Stimulated activated naive CD8-positive, alpha-beta T cell treated with anti-CD3 and anti-CD28 coated beads, Interleukin-15, amount 100 ng/mL, for 72 hours (primary cell): ENCODE measurements at regions not wholly inside any gene's neighbourhood (a gene's known extent, or its start where the extent isn't known, plus 50 kb on each side); places are given as distances from the start of the nearest gene placed in this dataset.
A peak's percentile ranks its signal among the peaks of the same experiment; 100 is the strongest.

Experiments used
- ATAC-seq: fragments of 150-1000 bp; cut with Tn5 transposase; 2 replicates; pipeline ENCODE4 v1.10.0; 2021; ENCODE audit warnings: mild to moderate bottlenecking, moderate library complexity
- DNase-seq, 2 donors: peaks; one replicate each; pipeline ENCODE4 v3.0.0; 2021 to 2022
- H3K27ac Mint-ChIP-seq, 2 donors: one replicate each; pipeline ENCODE4 v1.8.0; 2022; ENCODE audit warnings: mild to moderate bottlenecking in 2 of 2, mixed read lengths in 2 of 2, moderate library complexity in 2 of 2
- H3K27me3 Mint-ChIP-seq: one replicate; pipeline ENCODE4 v1.8.0; 2022; ENCODE audit warnings: mixed read lengths
- H3K4me1 Mint-ChIP-seq: one replicate; pipeline ENCODE4 v1.8.0; 2022; ENCODE audit warnings: mild to moderate bottlenecking, mixed read lengths
- H3K4me3 Mint-ChIP-seq, 2 donors: one replicate each; pipeline ENCODE4 v1.8.0; 2022; ENCODE audit warnings: mild to moderate bottlenecking in 2 of 2, mixed read lengths in 2 of 2, moderate library complexity in 1 of 2
- H3K9me3 Mint-ChIP-seq, 2 donors: one replicate each; pipeline ENCODE4 v1.8.0; 2022; ENCODE audit warnings: mixed read lengths in 2 of 2

DNA sequence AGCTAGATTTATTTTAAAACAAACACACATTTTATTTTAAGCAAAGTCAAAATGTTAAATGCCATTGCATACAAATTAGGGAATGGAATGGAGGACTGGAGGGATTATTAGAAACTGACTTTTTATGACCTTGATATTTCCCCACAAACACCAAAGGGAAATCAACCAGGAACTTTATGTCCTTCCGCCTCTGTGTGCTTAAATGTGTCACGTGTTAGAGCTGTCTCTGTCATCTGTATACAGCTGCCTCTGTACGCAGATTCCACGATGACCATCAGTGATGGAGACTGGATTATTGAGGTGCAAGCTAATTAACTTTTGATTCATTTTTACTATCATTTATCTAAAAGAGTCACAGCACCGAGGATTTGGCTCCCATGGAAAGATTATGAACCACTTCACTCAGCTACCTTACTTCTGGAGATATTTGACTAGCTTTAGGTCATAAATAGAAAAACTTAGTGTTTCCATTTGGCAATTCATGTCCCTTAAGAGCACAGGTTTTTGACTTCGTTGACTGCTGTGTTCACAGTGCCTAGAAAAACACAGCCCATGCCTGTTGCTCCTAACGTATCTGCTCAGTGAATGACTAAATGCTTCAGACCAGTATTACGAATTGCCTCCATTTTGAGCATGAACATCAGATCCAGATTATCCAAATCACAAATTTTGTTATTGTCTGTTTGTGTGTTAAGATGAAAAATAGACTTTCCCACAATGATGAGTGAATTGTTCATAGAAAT is 1048.1 kb downstream of the MCTP2 start:
- no peak for ATAC-seq
- Mint-ChIP-seq H3K27ac (no peak overlapping the region), H3K9me3 (no peaks in the 10 kb centered on the region), H3K4me3 (no peak overlapping the region), H3K27me3 (peaks cover 35% of the 10 kb centered on the region), H3K4me1 (peaks cover under 1% of the 10 kb centered on the region)
- DNase-seq: no peak

- no peak overlapping the region for H3K4me3 Mint-ChIP-seq
- no peak for DNase-seq
- H3K27me3 Mint-ChIP-seq: peaks cover 36% of the 10 kb centered on the region
- H3K27ac Mint-ChIP-seq: no peak overlapping the region
- H3K4me1 Mint-ChIP-seq: peaks cover 13% of the 10 kb centered on the region
- no peaks in the 10 kb centered on the region for H3K9me3 Mint-ChIP-seq
- no peak for ATAC-seq
Observed at GRCh38 chr15:95280711-95281110, 1049.3 kb downstream of the MCTP2 start.

DNA sequence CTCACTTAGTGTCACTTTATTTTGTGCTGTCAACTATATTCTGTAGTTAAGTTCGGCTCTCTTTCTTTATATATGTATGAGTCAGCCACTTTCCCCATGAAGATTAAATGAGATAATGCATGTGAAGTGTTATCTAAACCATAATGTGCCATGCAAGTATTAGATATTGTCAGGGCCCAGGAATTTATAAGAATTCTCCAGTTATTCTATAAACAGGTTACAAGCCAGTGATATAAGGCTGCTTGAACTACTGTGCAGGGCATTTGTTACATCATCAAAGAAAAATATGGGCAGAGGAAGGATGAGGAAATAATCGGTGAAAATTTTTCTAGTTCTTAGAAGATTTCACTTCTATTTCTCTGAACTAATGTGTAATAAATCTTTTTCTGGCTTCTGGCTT is 1049.0 kb upstream of the NR2F2 start:
- no peak overlapping the region for H3K4me3 Mint-ChIP-seq
- ATAC-seq (no peak), DNase-seq (no peak)
- peaks cover 44% of the 10 kb centered on the region for H3K27me3 Mint-ChIP-seq
- H3K27ac Mint-ChIP-seq: no peak overlapping the region
- H3K9me3 Mint-ChIP-seq: no peaks in the 10 kb centered on the region
- H3K4me1 Mint-ChIP-seq: peaks cover 14% of the 10 kb centered on the region

- Mint-ChIP-seq H3K27ac (no peak overlapping the region), H3K4me1 (peaks cover 26% of the 10 kb centered on the region), H3K9me3 (no peaks in the 10 kb centered on the region), H3K4me3 (peak overlapping the region in 1 of 2 donors; percentile 32), H3K27me3 (peaks cover 55% of the 10 kb centered on the region)
- no peak for DNase-seq
- ATAC-seq: no peak
Observed at GRCh38 chr15:95284492-95284891, 1046.0 kb upstream of the NR2F2 start.

- Mint-ChIP-seq H3K4me1 (peaks cover 26% of the 10 kb centered on the region), H3K27ac (peak overlapping the region in 1 of 2 donors; percentile 58), H3K4me3 (peak overlapping the region in 1 of 2 donors; percentile 32), H3K27me3 (peaks cover 55% of the 10 kb centered on the region), H3K9me3 (no peaks in the 10 kb centered on the region)
- DNase-seq (peak; percentile 19 to 49), ATAC-seq (peak; percentile 88)
Observed at GRCh38 chr15:95284933-95285421, 1045.5 kb upstream of the NR2F2 start.

GRCh38 chr15:95286352-95286880 is 1044.1 kb upstream of the NR2F2 start:
- H3K27me3 Mint-ChIP-seq: peaks cover 53% of the 10 kb centered on the region
- no peaks in the 10 kb centered on the region for H3K9me3 Mint-ChIP-seq
- no peak overlapping the region for H3K27ac Mint-ChIP-seq
- ATAC-seq: no peak
- peaks cover 26% of the 10 kb centered on the region for H3K4me1 Mint-ChIP-seq
- no peak for DNase-seq
- H3K4me3 Mint-ChIP-seq: no peak overlapping the region

- ATAC-seq: no peak
- Mint-ChIP-seq H3K4me1 (peaks cover 26% of the 10 kb centered on the region), H3K27ac (no peak overlapping the region), H3K27me3 (peaks cover 55% of the 10 kb centered on the region), H3K4me3 (no peak overlapping the region), H3K9me3 (no peaks in the 10 kb centered on the region)
- DNase-seq: no peak
Observed at GRCh38 chr15:95287720-95288103, 1042.8 kb upstream of the NR2F2 start.

DNA sequence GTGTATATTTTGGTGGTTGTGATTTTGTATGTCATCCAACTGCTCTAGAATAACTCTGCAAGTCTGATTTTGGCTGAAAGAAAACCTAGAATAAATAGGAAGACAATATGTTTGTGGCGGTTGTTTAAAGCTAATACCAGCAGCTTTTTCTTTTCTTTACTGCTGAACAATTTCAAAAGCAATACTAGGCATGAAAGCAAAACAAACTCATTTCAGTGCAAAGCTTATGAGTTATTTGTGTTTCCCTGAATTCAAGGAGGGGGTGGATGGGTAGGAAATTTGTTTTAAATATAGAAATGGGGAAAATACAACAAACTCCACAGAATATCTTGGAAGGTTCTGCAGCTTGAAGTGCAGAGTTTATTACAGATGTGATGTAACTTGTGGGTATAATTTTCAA is 1041.9 kb upstream of the NR2F2 start:
- peaks cover 55% of the 10 kb centered on the region for H3K27me3 Mint-ChIP-seq
- no peak for ATAC-seq
- H3K4me3 Mint-ChIP-seq: no peak overlapping the region
- H3K27ac Mint-ChIP-seq: no peak overlapping the region
- DNase-seq: no peak
- H3K9me3 Mint-ChIP-seq: no peaks in the 10 kb centered on the region
- peaks cover 26% of the 10 kb centered on the region for H3K4me1 Mint-ChIP-seq

DNA sequence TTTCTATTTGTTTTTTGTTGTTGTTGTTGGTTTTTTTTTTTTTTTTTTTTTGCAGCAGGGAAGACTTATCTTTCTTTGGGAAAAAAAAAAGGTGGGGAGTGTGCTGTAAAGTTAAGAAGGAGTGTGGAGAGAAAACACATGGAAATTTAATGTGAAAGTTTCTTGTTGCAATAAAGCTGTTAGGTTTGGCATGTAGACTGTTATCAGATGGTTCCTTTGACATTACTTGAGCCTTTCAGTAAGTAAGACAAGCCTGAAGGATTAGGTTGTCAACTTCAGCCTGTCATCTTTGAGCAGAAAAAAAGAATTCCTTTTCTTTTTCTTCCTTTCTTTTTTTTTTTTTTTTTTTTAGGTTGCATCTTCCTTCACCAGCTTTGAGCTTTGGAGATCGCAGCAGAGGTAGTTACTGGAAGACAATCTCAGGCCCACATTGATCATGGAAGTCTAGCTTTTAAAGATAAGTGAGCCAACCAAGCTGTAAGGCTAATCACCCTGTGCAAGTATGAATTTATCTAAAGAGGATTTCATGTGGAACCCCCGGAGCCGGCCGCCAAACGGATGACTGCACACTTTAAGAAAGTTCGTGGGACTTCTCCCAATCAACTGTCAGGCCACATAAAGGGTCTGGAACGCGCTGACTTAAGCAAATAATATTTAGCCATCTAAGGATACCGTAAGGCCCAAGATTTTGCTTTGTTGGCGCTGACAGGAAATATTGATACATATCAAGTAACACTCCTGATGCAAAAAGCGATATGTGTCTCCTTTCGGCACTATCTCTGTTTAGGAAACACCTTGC is 1040.1 kb upstream of the NR2F2 start:
- ATAC-seq (no peak), DNase-seq (no peak)
- Mint-ChIP-seq H3K4me1 (peaks cover 16% of the 10 kb centered on the region), H3K27ac (peak overlapping the region in 1 of 2 donors; percentile 24), H3K4me3 (no peak overlapping the region), H3K9me3 (no peaks in the 10 kb centered on the region), H3K27me3 (peaks cover 64% of the 10 kb centered on the region)

DNA sequence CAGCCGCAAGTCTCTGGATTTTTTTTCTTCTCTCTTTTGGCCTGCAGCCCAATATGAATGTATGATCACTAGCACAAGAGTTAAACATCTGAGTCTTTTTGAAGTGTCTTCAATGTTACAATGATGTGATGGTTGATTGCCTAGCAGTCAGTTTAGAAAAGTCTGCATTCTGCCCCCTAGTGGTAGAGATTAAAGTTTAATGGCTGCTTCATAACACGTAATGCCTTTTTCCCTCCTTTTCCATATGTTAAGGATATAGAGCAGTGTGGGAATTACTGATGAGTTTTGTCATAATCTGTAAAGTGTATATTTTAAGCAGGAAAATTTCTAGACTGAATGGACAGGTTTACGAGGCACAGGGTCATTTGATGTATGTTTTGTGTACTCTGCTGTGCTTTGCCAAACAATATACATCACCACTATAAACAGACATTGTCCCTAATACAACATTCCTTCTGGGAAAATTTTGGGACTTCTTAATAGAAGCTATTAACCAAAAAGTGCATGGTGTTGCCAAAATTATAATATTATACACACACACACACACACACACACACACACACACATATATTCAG is 1038.5 kb upstream of the NR2F2 start:
- Mint-ChIP-seq H3K4me1 (peaks cover 7% of the 10 kb centered on the region), H3K27ac (no peak overlapping the region), H3K4me3 (no peak overlapping the region), H3K9me3 (no peaks in the 10 kb centered on the region), H3K27me3 (peaks cover 67% of the 10 kb centered on the region)
- no peak for DNase-seq
- no peak for ATAC-seq

DNA sequence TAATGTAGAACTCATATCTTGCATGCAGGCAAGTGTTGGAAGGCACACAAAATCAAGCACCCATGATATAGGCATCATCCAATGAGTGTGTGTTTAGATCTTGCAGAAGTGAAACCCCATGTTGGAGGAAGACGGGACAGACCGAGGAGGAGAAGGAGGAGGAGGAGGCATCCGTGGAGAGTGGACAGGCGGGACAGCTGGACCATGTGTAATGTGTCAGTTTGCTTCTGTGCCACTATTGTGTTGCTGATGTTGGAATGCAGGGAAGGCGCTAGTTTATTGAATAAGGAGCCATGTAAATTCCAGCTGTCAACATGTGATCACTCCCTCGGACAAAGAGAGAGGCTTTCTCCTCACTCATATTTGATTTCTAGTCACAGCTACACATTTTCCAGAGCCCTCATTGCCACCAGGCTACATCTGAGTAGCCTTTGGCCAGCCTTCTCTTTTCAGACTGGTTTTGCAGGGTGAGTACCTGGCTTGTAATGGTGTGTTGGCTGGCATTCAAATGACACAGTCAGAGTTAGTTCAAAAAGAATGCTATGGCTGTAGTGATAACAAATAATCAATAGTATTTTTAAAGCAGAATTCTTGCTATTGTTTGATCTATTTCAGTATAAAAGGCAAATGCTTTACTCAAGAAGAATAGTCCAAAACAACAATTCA is 1037.6 kb upstream of the NR2F2 start:
- Mint-ChIP-seq H3K4me3 (no peak overlapping the region), H3K9me3 (no peaks in the 10 kb centered on the region), H3K4me1 (no peaks in the 10 kb centered on the region), H3K27me3 (peaks cover 67% of the 10 kb centered on the region), H3K27ac (no peak overlapping the region)
- DNase-seq: no peak
- no peak for ATAC-seq

GRCh38 chr15:95293456-95294031 is 1037.0 kb upstream of the NR2F2 start:
- peaks cover 2% of the 10 kb centered on the region for H3K4me1 Mint-ChIP-seq
- ATAC-seq: no peak
- peaks cover 61% of the 10 kb centered on the region for H3K27me3 Mint-ChIP-seq
- no peak overlapping the region for H3K4me3 Mint-ChIP-seq
- no peak for DNase-seq
- H3K27ac Mint-ChIP-seq: no peak overlapping the region
- no peaks in the 10 kb centered on the region for H3K9me3 Mint-ChIP-seq

DNA sequence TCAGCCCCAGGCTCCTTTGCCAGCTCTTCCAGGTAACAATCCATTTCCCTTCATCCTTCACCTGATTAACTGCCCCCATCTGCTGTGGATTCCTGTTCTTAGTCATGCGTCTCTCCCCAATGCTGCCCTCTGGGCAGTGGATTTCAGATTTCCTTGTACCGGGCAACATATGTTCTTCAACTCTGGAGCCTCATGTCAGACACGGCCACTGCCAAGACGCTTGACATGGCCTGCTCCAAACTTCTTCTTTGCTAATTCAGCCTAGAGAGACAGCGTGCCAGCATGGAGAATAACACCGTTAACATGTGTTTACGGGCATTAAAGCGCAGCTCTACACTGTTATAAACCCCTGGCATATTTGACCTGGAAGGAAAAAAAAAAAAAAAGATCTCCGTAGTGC is 1035.1 kb upstream of the NR2F2 start:
- peaks cover 6% of the 10 kb centered on the region for H3K4me1 Mint-ChIP-seq
- H3K9me3 Mint-ChIP-seq: no peaks in the 10 kb centered on the region
- peaks cover 53% of the 10 kb centered on the region for H3K27me3 Mint-ChIP-seq
- H3K4me3 Mint-ChIP-seq: no peak overlapping the region
- no peak overlapping the region for H3K27ac Mint-ChIP-seq
- no peak for DNase-seq
- no peak for ATAC-seq

- no peaks in the 10 kb centered on the region for H3K9me3 Mint-ChIP-seq
- H3K4me1 Mint-ChIP-seq: peaks cover 6% of the 10 kb centered on the region
- peaks cover 59% of the 10 kb centered on the region for H3K27me3 Mint-ChIP-seq
- DNase-seq (no peak), ATAC-seq (no peak)
- H3K27ac Mint-ChIP-seq: no peak overlapping the region
- no peak overlapping the region for H3K4me3 Mint-ChIP-seq
Observed at GRCh38 chr15:95295896-95296625, 1034.4 kb upstream of the NR2F2 start.
